Gastrocnemius medialis (tissue), 4 donors: ENCODE measurements at regions not wholly inside any gene's neighbourhood (a gene's known extent, or its start where the extent isn't known, plus 50 kb on each side); places are given as distances from the start of the nearest gene placed in this dataset.
A peak's percentile ranks its signal among the peaks of the same experiment; 100 is the strongest.

ENCODE experiments used
- ATAC-seq, 2 donors: fragments of 150-250 bp; one replicate each; pipeline ENCODE4 v1.9.1; 2016
- DNase-seq, 2 donors: peaks; one replicate each; pipeline ENCODE4 v3.0.0-alpha.2; 2019
- H3K27ac ChIP-seq, 4 donors: fragments of 200-600 bp; sonication (generic); 1 replicate in 1 of 4; 2 replicates in 3 of 4; pipeline ENCODE4 v1.5.1; 2016 to 2018; ENCODE audit warnings: mild to moderate bottlenecking in 2 of 4, moderate library complexity in 1 of 4
- H3K27me3 ChIP-seq, 3 donors: fragments of 200-600 bp; sonication (generic) in 2 of 3; 1 replicate in 1 of 3; 2 replicates in 2 of 3; pipeline versions ENCODE4 v1.5.1 to v1.6.0; 2016 to 2019; ENCODE audit warnings: mild to moderate bottlenecking in 1 of 3, moderate library complexity in 1 of 3
- H3K36me3 ChIP-seq, 2 donors: fragments of 200-600 bp; sonication (generic) in 1 of 2; one replicate each; pipeline ENCODE4 v1.5.1; 2017 to 2018
- H3K4me1 ChIP-seq, 2 donors: fragments of 200-600 bp; sonication (generic) in 1 of 2; one replicate each; pipeline ENCODE4 v1.5.1; 2016 to 2017; ENCODE audit warnings: mild to moderate bottlenecking in 2 of 2
- H3K4me3 ChIP-seq, 4 donors: fragments of 200-600 bp; sonication (generic) in 3 of 4; 1 replicate in 1 of 4; 2 replicates in 3 of 4; pipeline ENCODE4 v1.5.1; 2016 to 2019; ENCODE audit warnings: mild to moderate bottlenecking in 2 of 4
- H3K9me3 ChIP-seq, 3 donors: fragments of 200-600 bp; sonication (generic) in 2 of 3; 1 replicate in 1 of 3; 2 replicates in 2 of 3; pipeline ENCODE4 v1.5.1; 2016 to 2019
- POLR2A ChIP-seq, 2 donors: fragments of 450-650 bp; IDR thresholded peaks; one replicate each; pipeline ENCODE4 v1.6.1; 2017; ENCODE audit warnings: antibody characterized with exemption in 2 of 2, mild to moderate bottlenecking in 2 of 2, moderate library complexity in 2 of 2
- in situ Hi-C, 4 donors: fragments of 200-750 bp; cut with MboI; loops; one replicate each; pipeline versions ENCODE4 v1.15.0 to v1.8.0; 2017; ENCODE audit warnings: low sequenced_read_pairs in 4 of 4
- intact Hi-C: fragments of 100-400 bp; cut with DNase I; formaldehyde crosslinking; loops from one replicate; pipeline ENCODE4 v1.15.1; 2023; ENCODE audit warnings: low total_unique reads
- TF ChIP-seq, protein P1 (sequence below), 5 experiments: fragments of 450-650 bp in 3 of 5; fragments of 200-600 bp in 2 of 5; sonication (generic) in 2 of 5; IDR thresholded peaks in 4 of 5; conservative IDR thresholded peaks in 1 of 5; 1 replicate in 4 of 5; 2 replicates in 1 of 5; pipeline ENCODE4 v1.5.1; 2016 to 2019; ENCODE audit warnings: antibody characterized with exemption in 5 of 5, mild to moderate bottlenecking in 3 of 5, moderate library complexity in 3 of 5

DNA sequence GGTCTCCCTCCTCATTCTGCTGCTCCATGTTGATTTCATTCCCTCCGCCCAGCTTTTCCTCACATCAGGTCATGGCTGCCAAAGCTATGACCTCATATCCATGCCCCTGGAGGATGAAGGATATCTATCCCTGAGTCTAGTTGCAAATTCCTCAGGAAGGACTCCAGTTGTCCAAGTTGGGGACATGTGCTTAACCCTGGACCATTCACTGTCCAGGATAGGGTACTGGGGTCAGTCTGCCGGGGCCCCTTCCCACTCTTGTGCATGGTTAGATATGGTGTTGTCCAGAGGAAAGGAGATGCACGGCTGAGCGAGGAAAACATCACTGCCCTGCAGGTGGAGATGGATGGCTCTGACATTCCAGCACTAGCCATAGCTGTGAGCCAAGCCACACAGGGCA lies 51.9 kb upstream of the COMTD1 start:
- no peak overlapping the region for H3K27ac ChIP-seq
- H3K9me3 ChIP-seq: no peaks in the 10 kb centered on the region
- TF ChIP-seq, protein P1, sequence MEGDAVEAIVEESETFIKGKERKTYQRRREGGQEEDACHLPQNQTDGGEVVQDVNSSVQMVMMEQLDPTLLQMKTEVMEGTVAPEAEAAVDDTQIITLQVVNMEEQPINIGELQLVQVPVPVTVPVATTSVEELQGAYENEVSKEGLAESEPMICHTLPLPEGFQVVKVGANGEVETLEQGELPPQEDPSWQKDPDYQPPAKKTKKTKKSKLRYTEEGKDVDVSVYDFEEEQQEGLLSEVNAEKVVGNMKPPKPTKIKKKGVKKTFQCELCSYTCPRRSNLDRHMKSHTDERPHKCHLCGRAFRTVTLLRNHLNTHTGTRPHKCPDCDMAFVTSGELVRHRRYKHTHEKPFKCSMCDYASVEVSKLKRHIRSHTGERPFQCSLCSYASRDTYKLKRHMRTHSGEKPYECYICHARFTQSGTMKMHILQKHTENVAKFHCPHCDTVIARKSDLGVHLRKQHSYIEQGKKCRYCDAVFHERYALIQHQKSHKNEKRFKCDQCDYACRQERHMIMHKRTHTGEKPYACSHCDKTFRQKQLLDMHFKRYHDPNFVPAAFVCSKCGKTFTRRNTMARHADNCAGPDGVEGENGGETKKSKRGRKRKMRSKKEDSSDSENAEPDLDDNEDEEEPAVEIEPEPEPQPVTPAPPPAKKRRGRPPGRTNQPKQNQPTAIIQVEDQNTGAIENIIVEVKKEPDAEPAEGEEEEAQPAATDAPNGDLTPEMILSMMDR (IDR thresholded peaks at IDR 0.05 in 4 of 5, conservative IDR thresholded peaks at IDR 0.05 in 1 of 5): no peak
- TF ChIP-seq POLR2A (IDR thresholded peaks at IDR 0.05): no peak
- H3K4me1 ChIP-seq: peaks cover 0 to 8% of the 10 kb centered on the region in 2 donors
- no peaks in the 10 kb centered on the region for H3K27me3 ChIP-seq
- intact Hi-C loops (no loop called here), in situ Hi-C loops (no loop called here)
- DNase-seq: no peak
- H3K4me3 ChIP-seq: no peak overlapping the region
- peak in 1 of 2 donors; percentile 29 for ATAC-seq
- H3K36me3 ChIP-seq: no peaks in the 10 kb centered on the region

DNA sequence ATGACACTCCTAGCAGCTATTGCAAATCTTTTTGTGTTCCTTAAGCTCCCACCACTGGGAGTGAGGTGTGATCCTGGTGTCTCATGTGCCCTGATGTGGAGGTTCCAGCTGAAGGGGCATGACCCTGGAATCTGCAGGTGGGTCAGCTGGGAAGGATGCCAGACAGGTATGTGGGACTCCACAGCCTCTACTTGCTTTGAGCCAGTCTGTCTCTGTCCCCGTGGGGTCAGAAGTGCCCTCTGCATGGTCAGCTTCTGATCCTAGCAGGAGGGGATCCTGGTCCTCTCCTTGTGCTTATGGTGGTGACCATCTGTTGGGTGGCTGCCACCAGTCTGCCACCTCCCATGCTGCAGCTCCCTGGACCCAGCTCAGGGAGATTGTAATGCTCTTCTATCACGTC lies 51.1 kb upstream of the COMTD1 start:
- Histone ChIP-seq H3K27ac (no peak overlapping the region), H3K4me1 (peaks cover 0 to 8% of the 10 kb centered on the region in 2 donors), H3K36me3 (no peaks in the 10 kb centered on the region), H3K4me3 (no peak overlapping the region), H3K27me3 (no peaks in the 10 kb centered on the region), H3K9me3 (no peaks in the 10 kb centered on the region)
- in situ Hi-C loops (no loop called here), intact Hi-C loops (no loop called here)
- DNase-seq: no peak
- ATAC-seq: no peak
- no peak for TF ChIP-seq POLR2A (IDR thresholded peaks at IDR 0.05)
- TF ChIP-seq, protein P1 (IDR thresholded peaks at IDR 0.05 in 4 of 5, conservative IDR thresholded peaks at IDR 0.05 in 1 of 5): no peak
